GM21576 (cell line): ENCODE measurements at regions not wholly inside any gene's neighbourhood (a gene's known extent, or its start where the extent isn't known, plus 50 kb on each side); places are given as distances from the start of the nearest gene placed in this dataset.
"Not testable (repeated sequence)": the region's sequence is repeated elsewhere in the genome, so short reads cannot be mapped to it uniquely, and the experiment has no call there.

ENCODE experiments used
- ATAC-seq: cut with Tn5 transposase; IDR thresholded peaks from one replicate; pipeline ENCODE4 v1.9.1; 2021; ENCODE audit warnings: mild to moderate bottlenecking, moderate library complexity; ENCODE audit not compliant: unreplicated experiment

- no peak for ATAC-seq
These were observed 1313.7 kb upstream of the NRXN1 start for GRCh38 chr2:52345676-52346075.

- no peak for ATAC-seq
These were observed 1313.2 kb upstream of the NRXN1 start for GRCh38 chr2:52345082-52345481.

- no peak for ATAC-seq
These were observed 1311.9 kb upstream of the NRXN1 start for GRCh38 chr2:52343706-52344266.

DNA sequence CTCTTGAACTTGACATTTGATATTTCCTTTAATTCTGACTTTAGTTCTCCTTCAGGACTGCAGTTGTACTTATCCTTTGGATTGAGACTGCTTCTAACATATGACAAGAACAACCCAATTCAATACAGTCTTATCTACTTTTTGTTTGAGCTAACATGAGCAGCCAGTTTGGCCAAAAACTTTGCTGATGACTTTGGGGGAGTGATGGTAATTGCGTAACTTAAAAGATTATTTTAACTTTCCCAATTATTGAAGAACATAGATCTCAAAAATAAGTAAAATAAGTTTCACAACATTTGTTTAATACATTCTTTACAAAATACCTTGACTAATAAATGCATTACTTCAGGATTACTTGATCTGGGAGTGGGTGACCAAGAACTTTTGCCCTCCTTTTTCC lies 1311.1 kb upstream of the NRXN1 start:
- ATAC-seq, result no peak

- no peak for ATAC-seq
These were observed 1310.5 kb upstream of the NRXN1 start for GRCh38 chr2:52342458-52342857.

DNA sequence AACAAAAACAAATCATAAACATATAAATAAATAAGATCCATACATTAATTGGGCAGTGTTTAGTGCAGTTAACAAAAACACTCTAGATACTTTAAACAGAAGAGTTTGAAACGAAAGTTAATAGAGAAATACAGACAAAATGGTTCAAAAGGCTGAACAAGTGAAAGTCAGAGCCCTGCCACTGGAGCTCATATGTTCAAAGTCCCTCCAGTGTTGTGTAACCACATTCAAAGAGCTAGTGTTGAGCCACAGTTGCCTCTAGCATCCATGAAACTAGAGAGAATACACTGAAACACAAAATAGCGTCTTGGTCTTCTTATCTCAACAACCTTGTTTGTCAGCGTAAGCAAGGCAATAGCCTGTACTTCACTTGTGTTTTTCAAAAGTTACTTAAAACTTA lies 1309.8 kb upstream of the NRXN1 start:
- ATAC-seq, result no peak

GRCh38 chr2:52340171-52340570 lies 1308.2 kb upstream of the NRXN1 start:
- no peak for ATAC-seq

DNA sequence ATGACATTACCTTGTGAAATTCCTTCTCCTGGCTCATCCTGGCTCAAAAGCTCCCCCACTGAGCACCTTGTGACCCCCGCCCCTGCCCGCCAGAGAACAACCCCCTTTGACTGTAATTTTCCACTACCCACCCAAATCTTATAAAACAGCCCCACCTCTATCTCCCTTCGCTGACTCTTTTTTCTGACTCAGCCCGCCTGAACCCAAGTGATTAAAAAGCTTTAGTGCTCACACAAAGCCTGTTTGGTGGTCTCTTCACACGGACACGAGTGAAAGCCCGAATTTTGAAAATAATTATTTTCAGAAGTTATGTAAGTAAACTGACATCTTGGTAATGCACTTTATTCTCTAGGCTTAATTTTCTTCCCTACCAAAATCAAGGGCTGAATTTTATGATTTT lies 1305.9 kb upstream of the NRXN1 start:
- not testable (repeated sequence) for ATAC-seq

DNA sequence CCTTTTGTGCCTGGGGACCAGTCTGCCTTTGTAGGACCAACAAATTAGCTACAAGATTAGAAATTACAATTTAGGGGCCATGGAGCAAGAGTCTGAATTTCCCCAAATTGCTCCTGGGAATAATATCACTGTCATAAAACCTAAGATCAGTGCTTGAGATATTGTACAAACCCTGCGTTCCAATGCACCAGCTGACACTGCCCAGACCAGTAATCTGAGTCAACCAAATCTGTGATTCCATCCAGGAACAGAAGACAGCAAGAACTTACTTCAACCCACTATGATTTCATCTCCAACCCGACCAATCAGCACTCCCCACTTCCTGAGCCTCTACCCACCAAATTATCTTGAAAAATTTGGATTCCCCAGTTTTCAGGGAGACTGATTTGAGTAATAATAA lies 1305.0 kb upstream of the NRXN1 start:
- ATAC-seq, result no peak

DNA sequence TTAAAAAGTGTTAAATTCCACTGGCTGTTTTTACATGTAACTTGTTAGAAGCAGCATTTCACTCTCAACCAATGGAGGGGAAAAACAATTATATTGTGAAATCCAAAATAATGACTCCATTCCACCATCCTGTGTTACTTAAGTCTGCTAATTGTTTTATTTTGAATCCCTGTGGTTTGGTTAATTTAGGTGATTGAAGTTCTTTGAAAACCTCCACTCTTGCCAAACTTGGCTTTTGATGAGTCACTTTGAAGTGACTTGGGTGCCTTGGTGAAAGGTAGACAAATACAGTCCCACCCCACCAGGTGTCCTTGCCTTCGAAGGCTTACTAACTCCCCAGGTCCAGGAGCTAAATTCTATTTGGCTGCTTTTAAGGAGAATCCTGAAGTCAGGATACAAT lies 1303.8 kb upstream of the NRXN1 start:
- no peak for ATAC-seq

DNA sequence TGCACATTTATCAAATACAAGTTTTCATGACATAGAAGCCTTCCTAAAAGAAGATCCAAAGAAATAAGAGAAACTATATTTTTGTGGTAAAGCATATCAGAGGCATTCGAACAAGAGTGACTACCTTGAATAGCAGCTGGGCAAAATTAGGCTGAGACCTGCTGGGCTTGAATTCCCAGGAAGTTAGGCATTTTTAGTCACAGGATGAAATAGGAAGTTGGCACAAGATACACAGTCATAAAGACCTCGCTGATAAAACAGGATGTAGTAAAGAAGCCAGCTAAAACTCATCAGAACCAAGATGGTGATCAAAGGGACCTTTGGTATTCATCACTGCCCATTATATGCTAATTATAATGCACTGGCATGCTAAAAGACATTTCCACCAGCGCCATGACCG lies 1302.3 kb upstream of the NRXN1 start:
- ATAC-seq, result no peak

- no peak for ATAC-seq
These were observed 1295.7 kb upstream of the NRXN1 start for GRCh38 chr2:52327641-52328040.

- no peak for ATAC-seq
These were observed 1282.3 kb upstream of the NRXN1 start for GRCh38 chr2:52314231-52314630.

GRCh38 chr2:52312486-52312885 lies 1280.6 kb upstream of the NRXN1 start:
- ATAC-seq, result no peak

GRCh38 chr2:52311862-52312261 lies 1279.9 kb upstream of the NRXN1 start:
- ATAC-seq, result no peak

GRCh38 chr2:52308156-52308555 lies 1276.2 kb upstream of the NRXN1 start:
- ATAC-seq, result no peak

GRCh38 chr2:52294628-52295027 lies 1262.7 kb upstream of the NRXN1 start:
- no peak for ATAC-seq

DNA sequence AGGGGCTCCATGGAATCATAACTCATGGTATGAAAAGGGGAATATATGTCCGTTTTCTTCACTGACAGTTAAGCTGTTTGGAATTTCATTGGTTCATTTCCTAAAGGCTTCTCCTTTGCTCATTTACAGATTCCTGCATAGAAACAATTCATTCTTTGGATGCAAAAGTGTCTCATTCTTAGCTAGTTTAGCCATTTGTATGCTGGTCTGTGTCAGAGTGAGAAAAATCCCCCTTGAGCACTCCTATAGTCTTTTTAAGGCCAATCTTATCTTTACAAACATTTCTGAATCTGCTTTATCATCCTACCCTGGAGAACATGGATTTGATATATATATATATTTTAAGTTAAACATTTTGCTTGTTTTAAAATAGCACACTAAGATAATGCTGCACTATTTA lies 1260.9 kb upstream of the NRXN1 start:
- ATAC-seq, result no peak

DNA sequence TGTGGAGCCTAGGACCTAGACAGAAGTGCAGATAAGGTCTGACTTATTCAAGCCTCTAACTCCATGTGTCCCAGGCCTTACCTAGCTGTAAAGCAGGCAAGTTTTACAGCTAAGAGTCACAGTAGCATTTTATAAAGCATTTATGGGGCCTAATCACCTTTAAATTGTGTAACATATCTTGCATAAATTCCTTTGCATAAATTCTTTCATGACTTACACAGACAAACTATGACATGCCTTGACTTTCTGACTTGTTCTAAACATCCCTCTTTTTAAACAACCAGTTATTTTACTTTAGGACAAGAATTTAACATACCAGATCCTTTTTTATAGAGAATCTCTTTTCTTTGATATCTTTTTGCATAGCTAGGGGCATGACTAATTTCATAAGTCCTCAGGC lies 1257.8 kb upstream of the NRXN1 start:
- ATAC-seq, result no peak

- ATAC-seq, result no peak
These were observed 1256.7 kb upstream of the NRXN1 start for GRCh38 chr2:52288596-52288995.

GRCh38 chr2:52269696-52270485 lies 1238.0 kb upstream of the NRXN1 start:
- ATAC-seq, result no peak

- no peak for ATAC-seq
These were observed 1233.0 kb upstream of the NRXN1 start for GRCh38 chr2:52264911-52265310.

GRCh38 chr2:52264488-52264887 lies 1232.6 kb upstream of the NRXN1 start:
- ATAC-seq, result no peak
